Natural killer cell (primary cell): ENCODE measurements at regions not wholly inside any gene's neighbourhood (a gene's known extent, or its start where the extent isn't known, plus 50 kb on each side); places are given as distances from the start of the nearest gene placed in this dataset.

Experiments
- ATAC-seq, 3 donors: fragments of 150-1000 bp in 2 of 3; fragments of 200-7000 bp in 1 of 3; cut with Tn5 transposase; 1 replicate in 1 of 3; 2 replicates in 2 of 3; pipeline ENCODE4 v1.10.0; 2021; ENCODE audit warnings: mild to moderate bottlenecking in 2 of 3, moderate library complexity in 2 of 3
- DNase-seq, 2 donors: peaks; one replicate each; pipeline versions ENCODE4 v3.0.0 to v3.0.0-alpha.2; 2013 to 2021; ENCODE audit warnings: mixed read lengths in 1 of 2
- H3K27ac ChIP-seq: one replicate; pipeline ENCODE4 v1.5.1; 2013; ENCODE audit warnings: mild to moderate bottlenecking, low read length
- H3K27me3 ChIP-seq: one replicate; pipeline ENCODE4 v1.6.1; 2013; ENCODE audit warnings: low read length; ENCODE audit not compliant: control insufficient read depth, insufficient read depth
- H3K36me3 ChIP-seq: one replicate; pipeline ENCODE4 v1.6.1; 2013; ENCODE audit warnings: low read length; ENCODE audit not compliant: control insufficient read depth, insufficient read depth
- H3K4me1 ChIP-seq: one replicate; pipeline ENCODE4 v1.6.1; 2013; ENCODE audit warnings: low read length; ENCODE audit not compliant: control insufficient read depth, insufficient read depth
- H3K4me3 ChIP-seq: one replicate; pipeline ENCODE4 v1.5.1; 2013; ENCODE audit warnings: low read length
- H3K9me3 ChIP-seq: one replicate; pipeline ENCODE4 v1.6.1; 2013; ENCODE audit warnings: low read length; ENCODE audit not compliant: control insufficient read depth, insufficient read depth
- H3K27ac Mint-ChIP-seq, 2 donors: one replicate each; pipeline ENCODE4 v1.8.0; 2022; ENCODE audit warnings: mild to moderate bottlenecking in 2 of 2, mixed read lengths in 2 of 2, moderate library complexity in 1 of 2
- H3K27me3 Mint-ChIP-seq, 2 donors: one replicate each; pipeline ENCODE4 v1.8.0; 2022; ENCODE audit warnings: low read depth in 2 of 2, mixed read lengths in 2 of 2
- H3K36me3 Mint-ChIP-seq: one replicate; pipeline ENCODE4 v1.8.0; 2022; ENCODE audit warnings: mixed read lengths
- H3K4me1 Mint-ChIP-seq, 2 donors: one replicate each; pipeline ENCODE4 v1.8.0; 2022; ENCODE audit warnings: mixed read lengths in 2 of 2
- H3K4me3 Mint-ChIP-seq: one replicate; pipeline ENCODE4 v1.8.0; 2022; ENCODE audit warnings: mild to moderate bottlenecking, moderate library complexity, mixed read lengths
- H3K9me3 Mint-ChIP-seq, 2 donors: one replicate each; pipeline ENCODE4 v1.8.0; 2022; ENCODE audit warnings: mixed read lengths in 2 of 2
- CTCF ChIP-seq: fragments of 200-600 bp; IDR thresholded peaks from one replicate; pipeline ENCODE4 v1.8.0; 2022; ENCODE audit warnings: antibody characterized with exemption
- WGBS: methylation state at CpG from one replicate; pipeline ENCODE4 v1.1.7; 2013; ENCODE audit warnings: missing lambda C conversion rate; ENCODE audit not compliant: insufficient coverage; 5-methylcytosine and 5-hydroxymethylcytosine counted together
- intact Hi-C: fragments of 100-400 bp; cut with micrococcal nuclease; formaldehyde crosslinking; loops from one replicate; pipeline ENCODE4 v1.14.2; 2022

- Mint-ChIP-seq H3K9me3 (peaks cover 9 to 14% of the 10 kb centered on the region in 2 donors), H3K27me3 (no peaks in the 10 kb centered on the region), H3K36me3 (no peaks in the 10 kb centered on the region), H3K27ac (no peak overlapping the region), H3K4me1 (no peaks in the 10 kb centered on the region), H3K4me3 (no peak overlapping the region)
- intact Hi-C loops: no loop called here
- H3K4me3 ChIP-seq: no peak overlapping the region
- H3K4me1 ChIP-seq: no peaks in the 10 kb centered on the region
- no peaks in the 10 kb centered on the region for H3K27me3 ChIP-seq
- TF ChIP-seq CTCF: no peak
- DNase-seq (no peak), ATAC-seq (no peak)
- WGBS: 93% methylated on average over 3 of the region's 5 CpGs
- H3K36me3 ChIP-seq: no peaks in the 10 kb centered on the region
- peaks cover 5% of the 10 kb centered on the region for H3K9me3 ChIP-seq
- H3K27ac ChIP-seq: no peak overlapping the region
Measured at GRCh38 chr2:52512760-52513159, 1254.8 kb upstream of the CHAC2 start.

- Mint-ChIP-seq H3K27me3 (no peaks in the 10 kb centered on the region), H3K4me1 (no peaks in the 10 kb centered on the region), H3K27ac (no peak overlapping the region), H3K9me3 (peaks cover 11 to 16% of the 10 kb centered on the region in 2 donors), H3K4me3 (no peak overlapping the region), H3K36me3 (no peaks in the 10 kb centered on the region)
- TF ChIP-seq CTCF: no peak
- no peak overlapping the region for H3K27ac ChIP-seq
- intact Hi-C loops: no loop called here
- H3K4me1 ChIP-seq: no peaks in the 10 kb centered on the region
- H3K9me3 ChIP-seq: peaks cover 5% of the 10 kb centered on the region
- ATAC-seq (no peak), DNase-seq (no peak)
- H3K27me3 ChIP-seq: no peaks in the 10 kb centered on the region
- no peaks in the 10 kb centered on the region for H3K36me3 ChIP-seq
- no CpG with 5 or more reads among the region's 1 CpG for WGBS
- H3K4me3 ChIP-seq: no peak overlapping the region
Measured at GRCh38 chr2:52510432-52510831, 1257.2 kb upstream of the CHAC2 start.

- TF ChIP-seq CTCF: no peak
- H3K4me1 Mint-ChIP-seq: no peaks in the 10 kb centered on the region
- H3K27ac ChIP-seq: no peak overlapping the region
- H3K27me3 Mint-ChIP-seq: no peaks in the 10 kb centered on the region
- H3K4me3 ChIP-seq: no peak overlapping the region
- WGBS: no CpG with 5 or more reads among the region's 2 CpGs
- no peak for ATAC-seq
- DNase-seq: no peak
- peaks cover 9 to 24% of the 10 kb centered on the region in 2 donors for H3K9me3 Mint-ChIP-seq
- no peaks in the 10 kb centered on the region for H3K27me3 ChIP-seq
- no peak overlapping the region for H3K27ac Mint-ChIP-seq
- intact Hi-C loops: no loop called here
- no peak overlapping the region for H3K4me3 Mint-ChIP-seq
- H3K4me1 ChIP-seq: no peaks in the 10 kb centered on the region
- peaks cover 9% of the 10 kb centered on the region for H3K9me3 ChIP-seq
- no peaks in the 10 kb centered on the region for H3K36me3 Mint-ChIP-seq
- no peaks in the 10 kb centered on the region for H3K36me3 ChIP-seq
Measured at GRCh38 chr2:52502476-52502860, 1265.1 kb upstream of the CHAC2 start.

- intact Hi-C loops: no loop called here
- H3K36me3 Mint-ChIP-seq: no peaks in the 10 kb centered on the region
- no peaks in the 10 kb centered on the region for H3K4me1 Mint-ChIP-seq
- no peak for TF ChIP-seq CTCF
- no peaks in the 10 kb centered on the region for H3K27me3 ChIP-seq
- H3K27me3 Mint-ChIP-seq: no peaks in the 10 kb centered on the region
- H3K4me1 ChIP-seq: no peaks in the 10 kb centered on the region
- ATAC-seq: no peak
- no peak overlapping the region for H3K4me3 ChIP-seq
- 81% methylated on average over 2 of the region's 2 CpGs for WGBS
- no peak overlapping the region for H3K4me3 Mint-ChIP-seq
- H3K9me3 Mint-ChIP-seq: peaks cover 9 to 23% of the 10 kb centered on the region in 2 donors
- peaks cover 12% of the 10 kb centered on the region for H3K9me3 ChIP-seq
- H3K36me3 ChIP-seq: no peaks in the 10 kb centered on the region
- H3K27ac ChIP-seq: no peak overlapping the region
- no peak for DNase-seq
- no peak overlapping the region for H3K27ac Mint-ChIP-seq
Measured at GRCh38 chr2:52501715-52502475, 1265.7 kb upstream of the CHAC2 start.
